ENCODE measurements at regions not wholly inside any gene's neighbourhood (a gene's known extent, or its start where the extent isn't known, plus 50 kb on each side); places are given as distances from the start of the nearest gene placed in this dataset.

DNA sequence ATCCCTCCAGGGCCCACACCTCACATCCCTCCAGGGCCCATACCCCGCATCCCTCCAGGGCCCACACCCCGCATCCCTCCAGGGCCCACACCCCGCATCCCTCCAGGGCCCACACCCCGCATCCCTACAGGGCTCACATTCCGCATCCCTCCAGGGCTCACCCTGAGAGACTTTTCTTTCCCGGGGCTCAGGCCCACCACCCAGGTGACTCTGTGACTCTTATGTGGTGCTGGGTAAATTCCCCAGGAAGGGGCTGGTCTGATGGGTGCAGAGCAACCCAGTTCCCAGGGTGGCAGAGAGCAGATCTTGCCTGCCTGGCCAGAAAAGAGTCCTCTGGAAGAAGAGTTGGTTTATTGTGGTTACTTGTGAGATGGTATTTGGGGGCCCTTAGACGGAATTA is 290.7 kb downstream of the TCERG1L start:
- TF ChIP-seq, protein P1, sequence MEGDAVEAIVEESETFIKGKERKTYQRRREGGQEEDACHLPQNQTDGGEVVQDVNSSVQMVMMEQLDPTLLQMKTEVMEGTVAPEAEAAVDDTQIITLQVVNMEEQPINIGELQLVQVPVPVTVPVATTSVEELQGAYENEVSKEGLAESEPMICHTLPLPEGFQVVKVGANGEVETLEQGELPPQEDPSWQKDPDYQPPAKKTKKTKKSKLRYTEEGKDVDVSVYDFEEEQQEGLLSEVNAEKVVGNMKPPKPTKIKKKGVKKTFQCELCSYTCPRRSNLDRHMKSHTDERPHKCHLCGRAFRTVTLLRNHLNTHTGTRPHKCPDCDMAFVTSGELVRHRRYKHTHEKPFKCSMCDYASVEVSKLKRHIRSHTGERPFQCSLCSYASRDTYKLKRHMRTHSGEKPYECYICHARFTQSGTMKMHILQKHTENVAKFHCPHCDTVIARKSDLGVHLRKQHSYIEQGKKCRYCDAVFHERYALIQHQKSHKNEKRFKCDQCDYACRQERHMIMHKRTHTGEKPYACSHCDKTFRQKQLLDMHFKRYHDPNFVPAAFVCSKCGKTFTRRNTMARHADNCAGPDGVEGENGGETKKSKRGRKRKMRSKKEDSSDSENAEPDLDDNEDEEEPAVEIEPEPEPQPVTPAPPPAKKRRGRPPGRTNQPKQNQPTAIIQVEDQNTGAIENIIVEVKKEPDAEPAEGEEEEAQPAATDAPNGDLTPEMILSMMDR (IDR thresholded peaks at IDR 0.05; ENCODE audit: insufficient read depth, low read length, poor library complexity, severe bottlenecking), result no peak

DNA sequence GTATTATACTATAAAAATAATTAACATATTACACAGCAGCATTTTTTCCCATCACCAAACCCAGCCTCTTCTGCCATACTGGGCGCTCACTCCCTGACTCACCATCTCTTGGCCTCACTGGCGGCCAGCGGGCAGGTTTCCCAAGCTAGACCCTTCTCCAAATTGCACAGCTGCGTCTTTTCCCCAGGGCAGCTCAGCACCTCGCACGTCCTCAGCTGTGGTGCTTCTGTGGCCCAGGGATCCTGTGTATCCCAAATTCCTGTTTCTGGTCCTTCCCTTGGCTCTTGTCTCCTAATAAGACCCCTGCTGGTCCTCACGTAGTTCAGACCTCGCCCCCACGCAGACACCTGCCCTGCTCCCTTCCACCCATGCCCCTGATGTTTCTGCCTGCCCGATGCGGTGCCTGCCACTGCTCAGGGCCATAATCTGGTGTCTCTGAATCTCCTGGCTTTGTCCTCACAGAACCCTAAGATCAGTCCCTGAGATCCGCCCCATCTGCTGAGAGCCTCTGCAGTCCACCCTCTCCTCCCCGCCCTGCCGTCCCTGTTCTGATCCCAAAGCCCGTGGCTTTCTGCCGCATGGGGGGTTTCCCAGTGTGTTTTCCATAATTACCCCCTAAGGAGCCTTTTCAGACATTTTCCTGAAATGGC is 290.1 kb downstream of the TCERG1L start:
- TF ChIP-seq, protein P1 (IDR thresholded peaks at IDR 0.05; ENCODE audit: insufficient read depth, low read length, poor library complexity, severe bottlenecking), result no peak
- Histone ChIP-seq H3K36me3 (ENCODE audit: control insufficient read depth, insufficient read depth, low read length) (no peaks in the 10 kb centered on the region), H3K4me3 (ENCODE audit: low read depth, low read length) (no peak overlapping the region), H3K27me3 (ENCODE audit: control insufficient read depth, insufficient read depth, low read length) (no peaks in the 10 kb centered on the region)
- DNase-seq (ENCODE audit: low read depth), result no peak

More for the DNA sequence above, 290.7 kb downstream of the TCERG1L start:
- Histone ChIP-seq H3K27me3 (ENCODE audit: control insufficient read depth, insufficient read depth, low read length) (no peaks in the 10 kb centered on the region), H3K4me3 (ENCODE audit: low read depth, low read length) (no peak overlapping the region), H3K36me3 (ENCODE audit: control insufficient read depth, insufficient read depth, low read length) (no peaks in the 10 kb centered on the region)
- no peak for DNase-seq (ENCODE audit: low read depth)

DNA sequence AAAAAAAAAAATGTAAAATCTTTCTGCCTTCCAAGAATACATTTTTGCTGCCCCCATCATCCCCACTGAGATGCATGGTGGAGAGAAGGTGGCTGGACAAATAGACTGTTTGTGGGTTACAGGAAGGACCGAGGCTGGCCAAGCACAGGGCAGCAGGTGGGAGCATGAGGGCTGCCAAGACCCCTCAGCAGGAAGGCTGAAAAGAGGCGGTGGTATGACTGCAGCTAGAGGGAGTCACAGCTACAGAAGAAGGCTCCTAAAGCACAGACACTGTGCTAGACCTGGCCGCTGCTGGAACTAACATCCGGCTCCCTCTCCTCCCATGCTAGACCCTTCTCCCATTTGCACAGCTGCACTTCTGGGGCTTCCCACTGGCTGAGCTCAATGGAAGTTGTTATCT is 289.6 kb downstream of the TCERG1L start:
- DNase-seq (ENCODE audit: low read depth), result no peak
- H3K36me3 ChIP-seq (ENCODE audit: control insufficient read depth, insufficient read depth, low read length), result no peaks in the 10 kb centered on the region
- no peak overlapping the region for H3K4me3 ChIP-seq (ENCODE audit: low read depth, low read length)
- no peaks in the 10 kb centered on the region for H3K27me3 ChIP-seq (ENCODE audit: control insufficient read depth, insufficient read depth, low read length)
- TF ChIP-seq, protein P1 (IDR thresholded peaks at IDR 0.05; ENCODE audit: insufficient read depth, low read length, poor library complexity, severe bottlenecking), result no peak

DNA sequence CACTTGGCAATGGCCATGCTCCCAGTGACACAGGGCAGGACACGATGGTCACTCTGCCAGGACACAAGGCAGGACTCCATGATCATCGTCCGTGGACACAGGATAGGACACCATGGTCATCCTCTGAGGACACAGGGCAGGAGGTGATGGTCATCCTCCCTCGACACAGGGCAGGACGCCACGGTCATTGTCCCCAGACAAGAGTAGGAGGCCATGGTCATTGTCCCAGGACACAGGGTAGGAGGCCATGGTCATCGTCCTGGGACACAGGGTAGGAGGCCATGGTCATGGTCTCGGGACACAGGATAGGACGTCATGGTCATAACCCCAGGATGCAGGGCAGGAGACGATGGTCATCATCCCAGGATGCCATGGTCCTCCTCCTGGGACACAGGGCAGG is 289.2 kb downstream of the TCERG1L start:
- no peak overlapping the region for H3K4me3 ChIP-seq (ENCODE audit: low read depth, low read length)
- no peak for DNase-seq (ENCODE audit: low read depth)
- H3K27me3 ChIP-seq (ENCODE audit: control insufficient read depth, insufficient read depth, low read length), result no peaks in the 10 kb centered on the region
- H3K36me3 ChIP-seq (ENCODE audit: control insufficient read depth, insufficient read depth, low read length), result no peaks in the 10 kb centered on the region
- TF ChIP-seq, protein P1 (IDR thresholded peaks at IDR 0.05; ENCODE audit: insufficient read depth, low read length, poor library complexity, severe bottlenecking), result no peak

DNA sequence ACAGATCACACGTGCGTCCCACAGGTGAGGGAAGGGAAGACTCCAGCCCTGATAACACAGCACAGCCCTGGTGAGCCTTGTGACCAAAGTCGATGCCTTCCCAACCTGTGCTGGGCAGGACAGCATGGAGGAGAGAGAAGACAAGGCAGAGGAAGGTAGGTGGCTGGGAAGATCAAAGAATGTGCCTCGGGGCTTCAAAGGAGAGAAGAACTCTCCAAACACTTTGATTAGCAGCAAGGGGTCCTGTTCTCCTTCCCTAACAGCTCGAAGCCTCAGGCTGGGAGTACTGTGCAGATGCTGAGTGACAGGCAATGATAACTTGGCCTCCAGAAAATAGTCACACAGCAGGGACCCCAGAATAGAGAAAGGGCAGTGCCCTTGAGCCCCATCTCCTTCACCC is 288.5 kb downstream of the TCERG1L start:
- Histone ChIP-seq H3K4me3 (ENCODE audit: low read depth, low read length) (no peak overlapping the region), H3K36me3 (ENCODE audit: control insufficient read depth, insufficient read depth, low read length) (no peaks in the 10 kb centered on the region), H3K27me3 (ENCODE audit: control insufficient read depth, insufficient read depth, low read length) (no peaks in the 10 kb centered on the region)
- TF ChIP-seq, protein P1 (IDR thresholded peaks at IDR 0.05; ENCODE audit: insufficient read depth, low read length, poor library complexity, severe bottlenecking), result no peak
- no peak for DNase-seq (ENCODE audit: low read depth)
